ENCODE measurements at regions not wholly inside any gene's neighbourhood (a gene's known extent, or its start where the extent isn't known, plus 50 kb on each side); places are given as distances from the start of the nearest gene placed in this dataset.
"Not testable (repeated sequence)": the region's sequence is repeated elsewhere in the genome, so short reads cannot be mapped to it uniquely, and the experiment has no call there.

GRCh38 chr5:138646671-138647070 lies 71.5 kb upstream of the HSPA9 start:
- DNase-seq = no peak

- no peak for DNase-seq
These were observed 70.8 kb upstream of the HSPA9 start for GRCh38 chr5:138645778-138646575.

GRCh38 chr5:138643040-138643791 lies 68.0 kb upstream of the HSPA9 start:
- DNase-seq = no peak

GRCh38 chr5:138641547-138642298 lies 66.5 kb upstream of the HSPA9 start:
- peak; percentile 70 for DNase-seq

- DNase-seq = no peak
These were observed 65.5 kb upstream of the HSPA9 start for GRCh38 chr5:138640646-138641254.

GRCh38 chr5:138640138-138640537 lies 64.9 kb upstream of the HSPA9 start:
- no peak for DNase-seq

GRCh38 chr5:138639326-138639725 lies 64.1 kb upstream of the HSPA9 start:
- DNase-seq = no peak

GRCh38 chr5:138637256-138637655 lies 62.1 kb upstream of the HSPA9 start:
- no peak for DNase-seq

- no peak for DNase-seq
These were observed 61.3 kb upstream of the HSPA9 start for GRCh38 chr5:138636398-138636944.

- no peak for DNase-seq
These were observed 60.5 kb upstream of the HSPA9 start for GRCh38 chr5:138635708-138636107.

- DNase-seq = no peak
These were observed 60.1 kb upstream of the HSPA9 start for GRCh38 chr5:138635265-138635664.

GRCh38 chr5:138634804-138635203 lies 59.6 kb upstream of the HSPA9 start:
- not testable (repeated sequence) for DNase-seq

GRCh38 chr5:138632900-138633489 lies 57.8 kb upstream of the HSPA9 start:
- DNase-seq = peak; percentile 12

- no peak for DNase-seq
These were observed 56.1 kb upstream of the HSPA9 start for GRCh38 chr5:138631096-138631928.

- no peak for DNase-seq
These were observed 54.2 kb upstream of the HSPA9 start for GRCh38 chr5:138629392-138629791.

- no peak for DNase-seq
These were observed 51.2 kb upstream of the HSPA9 start for GRCh38 chr5:138626333-138626944.

- DNase-seq = no peak
These were observed 49.9 kb upstream of the HSPA9 start for GRCh38 chr5:138625134-138625533.

Data from NCI-H526 treated with DMSO at 0.1 percent for 48 hours (cell line).